GM12878 (cell line): ENCODE measurements at regions not wholly inside any gene's neighbourhood (a gene's known extent, or its start where the extent isn't known, plus 50 kb on each side); places are given as distances from the start of the nearest gene placed in this dataset.

Experiments used
- ATAC-seq: fragments of 200-7000 bp; cut with Tn5 transposase; 3 replicates; pipeline ENCODE4 v1.9.1; 2020; ENCODE audit warnings: mild to moderate bottlenecking, moderate library complexity
- BruUV-seq: library from RNA; stranded (reverse); fragments of 400-500 nt; replicated peaks from 2 replicates; lab custom pipeline; 2021; lab: Mats Ljungman, UMichigan
- CTCF ChIA-PET: fragments of 300-600 bp; sonication (Branson Sonifier 250); formaldehyde crosslinking; extraction: SDS; loops from one replicate; lab custom pipeline; 2021; ENCODE audit warnings: inconsistent platforms; lab: Yijun Ruan, JAX
- POLR2A ChIA-PET: fragments of 350-600 bp; formaldehyde crosslinking; extraction: SDS; loops from one replicate; lab custom pipeline; 2021; ENCODE audit warnings: inconsistent platforms; lab: Charles Lee
- RAD21 ChIA-PET: fragments of 300-600 bp; sonication (Branson Sonifier 250); formaldehyde crosslinking; loops from one replicate; lab custom pipeline; 2023; ENCODE audit warnings: antibody characterized with exemption; ENCODE audit not compliant: unreplicated experiment; lab: Charles Lee
- SMC1A ChIA-PET: fragments of 300-600 bp; sonication (Branson Sonifier 250); formaldehyde crosslinking; loops from one replicate; lab custom pipeline; 2023; ENCODE audit not compliant: unreplicated experiment, uncharacterized antibody; lab: Charles Lee
- DNase-seq: peaks from one replicate; pipeline ENCODE4 v3.0.0-alpha.2; 2011; ENCODE audit warnings: low read depth, low spot score
- FAIRE-seq: peaks from 3 replicates; lab custom pipeline; 2011; peaks lifted over from hg19 to GRCh38; lab: Jason Lieb, UNC
- H2AFZ ChIP-seq: 2 replicates; pipeline ENCODE4 v1.6.0; 2011; ENCODE audit warnings: low read depth, low read length, control low read depth; ENCODE audit not compliant: control insufficient read depth
- H3K27ac ChIP-seq: 2 replicates; pipeline ENCODE4 v1.5.1; 2011; ENCODE audit warnings: control low read depth; ENCODE audit not compliant: control insufficient read depth, insufficient read depth
- H3K27me3 ChIP-seq, 2 experiments: replicated peaks in 1 of 2; 2 replicates each; pipeline versions ENCODE4 v1.6.0 to v1.6.1; 2011; ENCODE audit warnings: low read length in 1 of 2; ENCODE audit not compliant: control insufficient read depth in 2 of 2, insufficient read depth in 2 of 2
- H3K36me3 ChIP-seq, 2 experiments: 2 replicates each; pipeline ENCODE4 v1.5.1; 2011; ENCODE audit warnings: low read length in 1 of 2; ENCODE audit not compliant: control insufficient read depth in 2 of 2, insufficient read depth in 2 of 2
- H3K4me1 ChIP-seq: 2 replicates; pipeline ENCODE4 v1.6.1; 2011; ENCODE audit warnings: mild to moderate bottlenecking, low read length, moderate library complexity, mixed read lengths; ENCODE audit not compliant: control insufficient read depth, insufficient read depth
- H3K4me2 ChIP-seq: 2 replicates; pipeline ENCODE4 v1.6.0; 2011; ENCODE audit warnings: control low read depth; ENCODE audit not compliant: control insufficient read depth, insufficient read depth
- H3K4me3 ChIP-seq: fragments of 200-600 bp; sonication (generic); 2 replicates; pipeline ENCODE4 v1.5.1; 2016
- H3K79me2 ChIP-seq: 2 replicates; pipeline ENCODE4 v1.6.0; 2011; ENCODE audit warnings: low read length; ENCODE audit not compliant: control insufficient read depth, insufficient read depth
- H3K9ac ChIP-seq: 2 replicates; pipeline ENCODE4 v1.8.0; 2011; ENCODE audit warnings: low read length, control low read depth, mixed read lengths; ENCODE audit not compliant: control insufficient read depth, insufficient read depth
- H3K9me3 ChIP-seq: replicated peaks from 3 replicates; pipeline ENCODE4 v1.5.1; 2011; ENCODE audit warnings: mild to moderate bottlenecking, low read length; ENCODE audit not compliant: control insufficient read depth, insufficient read depth
- H4K20me1 ChIP-seq: 2 replicates; pipeline ENCODE4 v1.6.0; 2011; ENCODE audit not compliant: control insufficient read depth, insufficient read depth
- CREB1 ChIP-seq: IDR thresholded peaks from 2 replicates; pipeline ENCODE4 v1.6.1; 2012; ENCODE audit warnings: low read depth, mild to moderate bottlenecking, inconsistent platforms
- CREM ChIP-seq: IDR thresholded peaks from 2 replicates; pipeline ENCODE4 v1.6.1; 2014; ENCODE audit warnings: antibody characterized with exemption, low read depth
- PRDM15 ChIP-seq: fragments of 450-650 bp; formaldehyde crosslinking; IDR thresholded peaks from 2 replicates; pipeline ENCODE4 v1.4.0; 2020; ENCODE audit warnings: mild to moderate bottlenecking, moderate library complexity
- RBBP5 ChIP-seq: fragments of 200-600 bp; sonication (generic); conservative IDR thresholded peaks from 2 replicates; pipeline ENCODE4 v1.6.1; 2016
- TBL1XR1 ChIP-seq: IDR thresholded peaks from 2 replicates; pipeline ENCODE4 v1.6.1; 2012; ENCODE audit warnings: low read depth, low read length, improper control_type of control experiment
- ZBTB40 ChIP-seq: fragments of 450-650 bp; IDR thresholded peaks from 2 replicates; pipeline ENCODE4 v1.6.1; 2016; ENCODE audit warnings: mild to moderate bottlenecking, moderate library complexity, borderline replicate concordance
- WGBS: methylation state at CpG from one replicate; pipeline ENCODE4 v1.1.6; 2016; ENCODE audit warnings: low lambda C conversion rate; ENCODE audit not compliant: insufficient replicate concordance, insufficient coverage; ENCODE audit errors: missing lambda C conversion rate; 5-methylcytosine and 5-hydroxymethylcytosine counted together
- in situ Hi-C: fragments of 300-500 bp; cut with MboI; formaldehyde crosslinking; loops from 9 replicates; pipeline ENCODE4 v1.14.3; 2018; ENCODE audit warnings: mixed read lengths
- intact Hi-C: fragments of 100-400 bp; cut with micrococcal nuclease; formaldehyde crosslinking; loops from one replicate; pipeline ENCODE4 v1.14.2; 2022; ENCODE audit not compliant: unreplicated experiment

DNA sequence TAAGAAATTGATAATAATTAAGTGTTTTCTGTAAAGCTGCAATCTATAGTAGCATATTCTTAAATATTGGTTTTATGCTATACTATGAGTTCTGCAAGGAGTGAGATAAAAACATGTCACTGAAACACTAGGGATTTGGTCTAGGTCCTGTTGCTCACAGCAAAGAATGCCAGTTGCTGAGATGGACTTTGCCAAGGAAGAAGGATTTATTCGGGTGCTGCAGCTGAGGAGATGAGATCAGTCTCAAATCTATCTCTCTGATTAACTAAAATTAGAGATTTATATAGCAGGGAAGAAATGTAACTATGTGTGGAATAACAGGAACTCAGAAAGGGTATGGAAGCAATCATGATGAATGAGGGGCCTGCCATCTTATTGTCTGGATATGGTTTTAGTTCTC, 1569.9 kb downstream of the PCDH7 start (continued):
- TF ChIP-seq CREM (no peak), PRDM15 (CRISPR knock-in tag) (no peak), TBL1XR1 (no peak), CREB1 (no peak)
- TF ChIP-seq, all 136 proteins: peak for 0

GRCh38 chr4:32318926-32319325, 1598.8 kb downstream of the PCDH7 start:
- ChIA-PET CTCF (no interaction called here), SMC1A (no interaction called here), RAD21 (no interaction called here), POLR2A (no interaction called here)
- H3K4me1 ChIP-seq, result no peaks in the 10 kb centered on the region
- no peaks in the 10 kb centered on the region for H4K20me1 ChIP-seq
- no peak overlapping the region for H3K27ac ChIP-seq
- WGBS, result 1% methylated on average over 7 of the region's 7 CpGs
- H3K79me2 ChIP-seq, result no peaks in the 10 kb centered on the region
- intact Hi-C loops (no loop called here), in situ Hi-C loops (no loop called here)
- ATAC-seq (no peak), DNase-seq (no peak), FAIRE-seq (no peak)
- TF ChIP-seq RBBP5, result no peak
- TF ChIP-seq ZBTB40, result no peak
- no TSS peak for BruUV-seq
- no peaks in the 10 kb centered on the region for H3K36me3 ChIP-seq
- H2AFZ ChIP-seq, result no peak overlapping the region
- no peaks in the 10 kb centered on the region for H3K27me3 ChIP-seq
- H3K9me3 ChIP-seq, result no peaks in the 10 kb centered on the region
- no peak overlapping the region for H3K4me3 ChIP-seq
- no peak overlapping the region for H3K4me2 ChIP-seq
- H3K9ac ChIP-seq, result no peak overlapping the region
